Central memory CD8-positive, alpha-beta T cell (primary cell): ENCODE measurements at regions not wholly inside any gene's neighbourhood (a gene's known extent, or its start where the extent isn't known, plus 50 kb on each side); places are given as distances from the start of the nearest gene placed in this dataset.

Source experiments
- ATAC-seq: fragments of 150-1000 bp; cut with Tn5 transposase; replicated peaks from 2 replicates; pipeline ENCODE4 v1.10.0; 2022; ENCODE audit warnings: mild to moderate bottlenecking, moderate FRiP score, moderate number of reproducible peaks; ENCODE audit not compliant: poor library complexity, severe bottlenecking; ENCODE audit errors: extremely low read depth
- DNase-seq, 2 donors: peaks; one replicate each; pipeline ENCODE4 v3.0.0; 2021; ENCODE audit warnings: low spot score in 2 of 2
- H3K27ac Mint-ChIP-seq: one replicate; pipeline ENCODE4 v1.8.0; 2022; ENCODE audit warnings: low read depth, mild to moderate bottlenecking, moderate library complexity, mixed read lengths
- H3K27me3 Mint-ChIP-seq: one replicate; pipeline ENCODE4 v1.8.0; 2022; ENCODE audit warnings: mixed read lengths
- H3K36me3 Mint-ChIP-seq: one replicate; pipeline ENCODE4 v1.8.0; 2022; ENCODE audit warnings: mild to moderate bottlenecking, moderate library complexity, mixed read lengths; ENCODE audit not compliant: insufficient read depth
- H3K4me1 Mint-ChIP-seq: one replicate; pipeline ENCODE4 v1.8.0; 2022; ENCODE audit warnings: mixed read lengths
- H3K4me3 Mint-ChIP-seq: one replicate; pipeline ENCODE4 v1.8.0; 2022; ENCODE audit warnings: mild to moderate bottlenecking, moderate library complexity, mixed read lengths
- H3K9me3 Mint-ChIP-seq: one replicate; pipeline ENCODE4 v1.8.0; 2022; ENCODE audit warnings: mixed read lengths

GRCh38 chr3:181174022-181174421, 184.5 kb upstream of the DNAJC19 start:
- no peaks in the 10 kb centered on the region for H3K4me1 Mint-ChIP-seq
- H3K27me3 Mint-ChIP-seq: no peaks in the 10 kb centered on the region
- no peaks in the 10 kb centered on the region for H3K36me3 Mint-ChIP-seq
- H3K27ac Mint-ChIP-seq: no peak overlapping the region
- H3K9me3 Mint-ChIP-seq: peaks cover 9% of the 10 kb centered on the region
- ATAC-seq (no peak), DNase-seq (no peak)
- no peak overlapping the region for H3K4me3 Mint-ChIP-seq

DNA sequence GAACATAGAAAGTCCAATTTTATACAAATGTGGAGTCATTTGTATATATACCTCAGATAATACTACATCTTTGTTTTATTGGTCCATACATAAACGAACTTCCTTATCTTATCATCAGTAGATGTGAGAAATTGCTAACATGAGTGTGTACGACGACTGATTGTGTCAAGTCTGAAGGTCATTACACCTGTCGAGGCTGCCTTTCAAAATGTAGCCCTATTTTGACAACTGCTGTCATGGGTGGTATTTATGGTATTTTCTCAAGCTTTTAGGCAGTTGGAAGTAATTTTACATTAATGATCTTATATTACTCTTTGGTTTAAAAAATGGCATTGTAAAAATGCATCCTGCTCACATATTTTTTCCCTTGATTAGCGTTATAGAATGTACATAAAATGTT, 183.7 kb upstream of the DNAJC19 start:
- ATAC-seq: no peak
- Mint-ChIP-seq H3K9me3 (peaks cover 9% of the 10 kb centered on the region), H3K36me3 (no peaks in the 10 kb centered on the region), H3K27ac (no peak overlapping the region), H3K4me3 (no peak overlapping the region), H3K27me3 (no peaks in the 10 kb centered on the region), H3K4me1 (no peaks in the 10 kb centered on the region)
- DNase-seq: no peak

- Mint-ChIP-seq H3K36me3 (no peaks in the 10 kb centered on the region), H3K4me3 (no peak overlapping the region), H3K27ac (no peak overlapping the region), H3K9me3 (peaks cover 7% of the 10 kb centered on the region), H3K27me3 (no peaks in the 10 kb centered on the region), H3K4me1 (no peaks in the 10 kb centered on the region)
- ATAC-seq (no peak), DNase-seq (no peak)
Observed at GRCh38 chr3:181134873-181135272, 145.3 kb upstream of the DNAJC19 start.

DNA sequence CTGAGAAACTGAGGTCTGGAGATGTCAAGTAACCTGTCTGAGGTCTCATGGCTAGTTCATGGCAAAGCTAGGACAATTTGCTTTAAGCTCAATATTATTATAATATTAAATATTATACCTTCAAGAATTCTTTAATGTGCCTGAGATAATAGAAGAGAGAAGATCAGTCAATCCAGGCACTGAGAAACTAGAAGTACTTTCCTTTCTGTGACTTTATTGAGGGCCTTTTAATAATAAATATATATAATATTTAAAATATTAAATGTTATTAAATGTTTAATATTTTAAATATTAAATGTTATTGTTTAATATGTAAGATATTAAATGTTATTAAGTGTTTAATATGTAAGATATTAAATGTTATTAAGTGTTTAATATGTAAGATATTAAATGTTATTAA, 144.3 kb upstream of the DNAJC19 start:
- ATAC-seq: no peak
- Mint-ChIP-seq H3K4me1 (no peaks in the 10 kb centered on the region), H3K9me3 (peaks cover 7% of the 10 kb centered on the region)

DNA sequence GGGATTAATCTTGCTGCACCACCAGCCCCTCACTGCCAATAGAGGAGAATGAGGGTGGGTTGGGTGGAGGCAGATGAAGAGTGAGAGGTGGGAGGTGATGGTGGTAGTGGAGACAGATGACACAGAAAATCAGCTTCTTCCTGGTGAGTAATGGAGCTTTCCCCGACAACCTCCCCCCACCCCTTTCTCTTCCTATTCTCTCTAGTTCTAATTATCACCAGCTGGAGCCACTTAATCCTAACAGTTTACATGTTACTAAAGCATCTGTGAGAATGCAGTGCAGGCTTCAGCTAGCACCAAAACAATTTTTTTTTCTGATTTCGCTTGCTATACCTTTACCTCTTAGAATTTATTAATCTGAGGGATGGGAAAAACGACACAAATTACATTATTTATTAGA, 116.1 kb upstream of the DNAJC19 start:
- H3K4me1 Mint-ChIP-seq: no peaks in the 10 kb centered on the region
- no peaks in the 10 kb centered on the region for H3K27me3 Mint-ChIP-seq
- H3K9me3 Mint-ChIP-seq: peaks cover 23% of the 10 kb centered on the region
- H3K4me3 Mint-ChIP-seq: no peak overlapping the region
- no peaks in the 10 kb centered on the region for H3K36me3 Mint-ChIP-seq
- no peak overlapping the region for H3K27ac Mint-ChIP-seq
- DNase-seq (no peak), ATAC-seq (no peak)

More for the DNA sequence above, 144.3 kb upstream of the DNAJC19 start:
- Mint-ChIP-seq H3K4me3 (no peak overlapping the region), H3K27ac (no peak overlapping the region), H3K36me3 (no peaks in the 10 kb centered on the region), H3K27me3 (no peaks in the 10 kb centered on the region)
- no peak for DNase-seq

GRCh38 chr3:181103605-181104004, 114.1 kb upstream of the DNAJC19 start:
- Mint-ChIP-seq H3K4me3 (no peak overlapping the region), H3K36me3 (no peaks in the 10 kb centered on the region), H3K27ac (no peak overlapping the region), H3K9me3 (peaks cover 23% of the 10 kb centered on the region), H3K4me1 (no peaks in the 10 kb centered on the region), H3K27me3 (no peaks in the 10 kb centered on the region)
- ATAC-seq: no peak
- no peak for DNase-seq

GRCh38 chr3:181086011-181086410, 96.5 kb upstream of the DNAJC19 start:
- no peak for ATAC-seq
- Mint-ChIP-seq H3K27me3 (no peaks in the 10 kb centered on the region), H3K4me1 (no peaks in the 10 kb centered on the region), H3K4me3 (no peak overlapping the region), H3K36me3 (no peaks in the 10 kb centered on the region), H3K27ac (no peak overlapping the region), H3K9me3 (peaks cover 8% of the 10 kb centered on the region)
- DNase-seq: no peak

DNA sequence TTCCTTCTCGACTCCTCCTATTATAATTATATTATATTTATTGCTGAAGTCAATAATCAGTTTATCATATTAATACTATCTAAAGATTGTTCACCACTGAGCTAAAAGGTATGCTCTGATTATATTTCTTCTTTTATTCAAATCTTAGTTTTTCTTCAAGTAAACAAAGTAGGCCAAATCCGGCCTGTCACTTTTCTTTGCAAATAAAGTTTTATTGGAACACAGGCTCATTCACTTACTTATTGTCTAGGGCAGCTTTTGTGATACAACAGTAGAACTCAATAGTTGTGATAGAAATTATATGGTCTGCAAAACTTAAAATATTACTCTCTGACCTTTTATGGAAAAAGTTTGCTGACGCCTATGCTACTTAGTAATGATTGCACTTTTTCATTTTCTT, 92.4 kb upstream of the DNAJC19 start:
- no peaks in the 10 kb centered on the region for H3K36me3 Mint-ChIP-seq
- H3K4me3 Mint-ChIP-seq: no peak overlapping the region
- ATAC-seq (no peak), DNase-seq (no peak)
- H3K27me3 Mint-ChIP-seq: no peaks in the 10 kb centered on the region
- no peaks in the 10 kb centered on the region for H3K4me1 Mint-ChIP-seq
- H3K9me3 Mint-ChIP-seq: no peaks in the 10 kb centered on the region
- H3K27ac Mint-ChIP-seq: no peak overlapping the region

- ATAC-seq (no peak), DNase-seq (no peak)
- Mint-ChIP-seq H3K36me3 (no peaks in the 10 kb centered on the region), H3K4me3 (no peak overlapping the region), H3K27me3 (no peaks in the 10 kb centered on the region), H3K9me3 (peaks cover 18% of the 10 kb centered on the region), H3K4me1 (no peaks in the 10 kb centered on the region), H3K27ac (no peak overlapping the region)
Observed at GRCh38 chr3:181076558-181076957, 87.0 kb upstream of the DNAJC19 start.

DNA sequence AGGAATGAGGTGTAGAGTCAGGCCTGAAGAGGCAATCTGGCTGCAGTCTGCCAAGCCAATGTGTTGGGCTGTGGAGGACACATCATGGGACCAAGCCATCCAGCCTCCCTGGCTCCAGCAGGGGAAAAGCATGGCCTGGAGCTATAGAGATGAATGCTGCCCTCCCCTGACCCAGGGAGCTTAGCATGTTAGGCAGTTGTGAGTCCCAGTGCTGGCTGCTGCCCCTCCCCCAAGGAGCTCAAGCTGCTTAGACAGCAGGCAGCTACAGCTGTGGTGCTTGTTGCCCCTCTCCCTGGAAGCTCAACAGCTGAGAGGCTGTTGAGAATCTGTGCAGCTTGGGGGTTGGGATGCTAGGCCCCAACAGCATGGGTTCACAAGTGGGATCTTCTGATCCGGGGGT, 85.6 kb upstream of the DNAJC19 start:
- Mint-ChIP-seq H3K4me3 (no peak overlapping the region), H3K27me3 (no peaks in the 10 kb centered on the region), H3K9me3 (peaks cover 18% of the 10 kb centered on the region), H3K27ac (no peak overlapping the region), H3K36me3 (no peaks in the 10 kb centered on the region), H3K4me1 (no peaks in the 10 kb centered on the region)
- DNase-seq (no peak), ATAC-seq (no peak)

GRCh38 chr3:181066143-181067087, 76.9 kb upstream of the DNAJC19 start:
- no peaks in the 10 kb centered on the region for H3K36me3 Mint-ChIP-seq
- H3K4me3 Mint-ChIP-seq: no peak overlapping the region
- ATAC-seq (no peak), DNase-seq (no peak)
- no peak overlapping the region for H3K27ac Mint-ChIP-seq
- H3K4me1 Mint-ChIP-seq: no peaks in the 10 kb centered on the region
- peaks cover 5% of the 10 kb centered on the region for H3K9me3 Mint-ChIP-seq
- no peaks in the 10 kb centered on the region for H3K27me3 Mint-ChIP-seq

DNA sequence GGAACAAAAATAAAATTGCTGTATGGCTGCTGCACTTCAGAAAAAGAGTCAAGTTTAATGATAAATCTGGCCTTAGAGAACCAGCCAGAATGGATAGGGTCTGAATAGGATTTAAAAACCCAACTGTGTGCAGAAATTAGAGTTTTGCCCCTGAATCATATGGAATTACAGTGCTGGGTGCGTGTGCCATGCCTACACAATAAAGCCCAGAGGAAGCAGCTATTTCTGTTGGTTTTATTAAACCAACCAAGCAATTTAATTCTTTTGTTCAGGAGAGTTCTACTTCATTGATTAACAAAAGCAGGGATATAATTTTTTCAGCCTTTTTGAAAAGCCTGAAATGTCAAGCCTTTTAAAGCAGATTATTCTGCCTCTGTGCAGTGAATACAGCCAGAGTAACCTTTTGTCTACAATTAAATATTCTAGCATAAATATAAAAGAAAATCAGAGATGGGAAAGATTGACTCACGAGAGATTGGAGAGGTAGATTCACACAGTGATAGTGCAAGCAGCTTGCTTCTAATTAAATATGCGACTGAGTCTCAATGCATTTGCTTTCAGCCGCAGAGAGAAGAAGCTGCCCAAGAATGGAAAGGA, 66.7 kb upstream of the DNAJC19 start:
- ATAC-seq: no peak
- no peaks in the 10 kb centered on the region for H3K9me3 Mint-ChIP-seq
- H3K27me3 Mint-ChIP-seq: no peaks in the 10 kb centered on the region
- no peaks in the 10 kb centered on the region for H3K36me3 Mint-ChIP-seq
- H3K4me1 Mint-ChIP-seq: no peaks in the 10 kb centered on the region
- no peak overlapping the region for H3K27ac Mint-ChIP-seq
- H3K4me3 Mint-ChIP-seq: no peak overlapping the region
- DNase-seq: no peak

DNA sequence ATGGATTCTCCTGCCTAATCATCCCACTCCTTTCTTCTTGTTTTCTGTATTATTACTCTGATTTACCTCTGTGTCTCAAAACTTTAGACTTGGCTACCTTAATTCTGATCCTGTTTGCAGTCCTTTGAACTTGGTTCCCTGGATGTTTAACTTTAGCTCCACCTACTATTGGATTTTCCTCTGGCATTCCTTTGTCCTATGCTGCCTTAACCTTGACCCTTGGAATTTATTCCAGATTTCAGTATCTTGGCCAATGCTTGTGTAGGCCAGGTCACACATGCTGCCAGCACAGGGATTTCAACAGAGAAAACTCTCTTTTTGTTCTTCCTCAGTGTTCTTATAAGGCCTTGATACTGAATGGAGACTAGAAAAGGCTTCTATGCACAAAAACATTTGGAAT, 65.0 kb upstream of the DNAJC19 start:
- no peak for ATAC-seq
- Mint-ChIP-seq H3K9me3 (no peaks in the 10 kb centered on the region), H3K36me3 (no peaks in the 10 kb centered on the region), H3K4me3 (no peak overlapping the region), H3K27me3 (no peaks in the 10 kb centered on the region), H3K4me1 (no peaks in the 10 kb centered on the region), H3K27ac (no peak overlapping the region)
- no peak for DNase-seq
